Gastrocnemius medialis (tissue), 4 donors: ENCODE measurements at regions not wholly inside any gene's neighbourhood (a gene's known extent, or its start where the extent isn't known, plus 50 kb on each side); places are given as distances from the start of the nearest gene placed in this dataset.

Experiments
- POLR2A ChIP-seq, 2 donors: fragments of 450-650 bp; IDR thresholded peaks; one replicate each; pipeline ENCODE4 v1.6.1; 2017; ENCODE audit warnings: antibody characterized with exemption in 2 of 2, mild to moderate bottlenecking in 2 of 2, moderate library complexity in 2 of 2
- TF ChIP-seq, protein P1 (sequence below), 5 experiments: fragments of 450-650 bp in 3 of 5; fragments of 200-600 bp in 2 of 5; sonication (generic) in 2 of 5; IDR thresholded peaks in 4 of 5; conservative IDR thresholded peaks in 1 of 5; 1 replicate in 4 of 5; 2 replicates in 1 of 5; pipeline ENCODE4 v1.5.1; 2016 to 2019; ENCODE audit warnings: antibody characterized with exemption in 5 of 5, mild to moderate bottlenecking in 3 of 5, moderate library complexity in 3 of 5

DNA sequence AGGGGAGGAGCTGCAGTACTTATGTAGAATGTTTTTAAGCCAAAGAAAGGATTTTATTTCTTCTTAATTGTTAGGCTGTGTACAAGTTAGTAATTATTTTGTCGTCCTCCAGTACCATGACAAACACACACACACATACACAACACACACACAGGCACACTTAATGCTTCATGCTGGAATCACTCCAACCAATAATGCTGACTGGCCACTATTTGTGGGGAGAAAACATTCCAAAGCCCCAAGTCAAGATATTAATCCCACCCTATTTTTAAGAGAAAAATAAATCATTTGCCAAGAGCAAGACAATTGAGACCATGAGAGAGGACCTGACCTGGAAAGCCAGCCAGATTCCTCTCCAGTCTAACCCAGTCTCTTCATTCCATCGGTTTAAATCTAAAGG, 51.8 kb upstream of the TMCO5A start:
- TF ChIP-seq, protein P1, sequence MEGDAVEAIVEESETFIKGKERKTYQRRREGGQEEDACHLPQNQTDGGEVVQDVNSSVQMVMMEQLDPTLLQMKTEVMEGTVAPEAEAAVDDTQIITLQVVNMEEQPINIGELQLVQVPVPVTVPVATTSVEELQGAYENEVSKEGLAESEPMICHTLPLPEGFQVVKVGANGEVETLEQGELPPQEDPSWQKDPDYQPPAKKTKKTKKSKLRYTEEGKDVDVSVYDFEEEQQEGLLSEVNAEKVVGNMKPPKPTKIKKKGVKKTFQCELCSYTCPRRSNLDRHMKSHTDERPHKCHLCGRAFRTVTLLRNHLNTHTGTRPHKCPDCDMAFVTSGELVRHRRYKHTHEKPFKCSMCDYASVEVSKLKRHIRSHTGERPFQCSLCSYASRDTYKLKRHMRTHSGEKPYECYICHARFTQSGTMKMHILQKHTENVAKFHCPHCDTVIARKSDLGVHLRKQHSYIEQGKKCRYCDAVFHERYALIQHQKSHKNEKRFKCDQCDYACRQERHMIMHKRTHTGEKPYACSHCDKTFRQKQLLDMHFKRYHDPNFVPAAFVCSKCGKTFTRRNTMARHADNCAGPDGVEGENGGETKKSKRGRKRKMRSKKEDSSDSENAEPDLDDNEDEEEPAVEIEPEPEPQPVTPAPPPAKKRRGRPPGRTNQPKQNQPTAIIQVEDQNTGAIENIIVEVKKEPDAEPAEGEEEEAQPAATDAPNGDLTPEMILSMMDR (IDR thresholded peaks at IDR 0.05 in 4 of 5, conservative IDR thresholded peaks at IDR 0.05 in 1 of 5) = no peak
- no peak for TF ChIP-seq POLR2A (IDR thresholded peaks at IDR 0.05)
